HG03521 (cell line): ENCODE measurements at regions not wholly inside any gene's neighbourhood (a gene's known extent, or its start where the extent isn't known, plus 50 kb on each side); places are given as distances from the start of the nearest gene placed in this dataset.

Experiments
- ATAC-seq: cut with Tn5 transposase; IDR thresholded peaks from one replicate; pipeline ENCODE4 v1.9.1; 2021; ENCODE audit warnings: mild to moderate bottlenecking, moderate library complexity; ENCODE audit not compliant: unreplicated experiment

- ATAC-seq = no peak
Observed at GRCh38 chr12:114742363-114742762, 58.4 kb upstream of the TBX3 start.

- ATAC-seq = no peak
Observed at GRCh38 chr12:114741940-114742339, 58.0 kb upstream of the TBX3 start.

GRCh38 chr12:114740448-114740847, 56.5 kb upstream of the TBX3 start:
- ATAC-seq = no peak

GRCh38 chr12:114738460-114739184, 54.6 kb upstream of the TBX3 start:
- no peak for ATAC-seq

GRCh38 chr12:114735680-114736374, 51.9 kb upstream of the TBX3 start:
- no peak for ATAC-seq

- no peak for ATAC-seq
Observed at GRCh38 chr12:114735011-114735410, 51.0 kb upstream of the TBX3 start.

GRCh38 chr12:114733919-114734318, 49.9 kb upstream of the TBX3 start:
- no peak for ATAC-seq
